HG02970 (cell line): ENCODE measurements at regions not wholly inside any gene's neighbourhood (a gene's known extent, or its start where the extent isn't known, plus 50 kb on each side); places are given as distances from the start of the nearest gene placed in this dataset.

Source experiments
- ATAC-seq: cut with Tn5 transposase; IDR thresholded peaks from one replicate; pipeline ENCODE4 v1.9.1; 2021; ENCODE audit warnings: mild to moderate bottlenecking, moderate library complexity, moderate number of reproducible peaks; ENCODE audit not compliant: unreplicated experiment, low FRiP score

DNA sequence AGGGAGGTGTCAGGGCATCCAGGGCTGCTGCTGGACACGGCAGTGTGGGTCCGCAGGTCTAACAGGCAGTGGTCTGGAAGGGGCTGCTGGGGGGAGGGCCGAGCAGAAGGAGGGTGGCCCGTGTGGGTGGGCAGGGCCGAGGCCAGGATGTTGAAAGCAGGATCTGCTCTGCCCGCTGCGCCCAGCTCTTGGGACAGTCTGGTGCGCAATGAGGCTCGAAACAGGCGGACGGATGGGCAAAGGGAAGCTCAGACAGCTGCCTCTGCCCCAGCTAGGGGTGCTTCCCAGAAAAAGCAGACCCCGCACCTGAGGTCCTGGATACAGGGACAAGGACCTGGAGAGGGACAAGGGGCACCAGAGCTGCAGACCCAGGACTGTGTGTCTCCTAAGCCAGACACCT, 121.3 kb downstream of the FAM53A start:
- ATAC-seq, result no peak

- no peak for ATAC-seq
These were observed 121.7 kb downstream of the FAM53A start for GRCh38 chr4:1562371-1562770.

- no peak for ATAC-seq
These were observed 122.7 kb downstream of the FAM53A start for GRCh38 chr4:1561286-1561990.

DNA sequence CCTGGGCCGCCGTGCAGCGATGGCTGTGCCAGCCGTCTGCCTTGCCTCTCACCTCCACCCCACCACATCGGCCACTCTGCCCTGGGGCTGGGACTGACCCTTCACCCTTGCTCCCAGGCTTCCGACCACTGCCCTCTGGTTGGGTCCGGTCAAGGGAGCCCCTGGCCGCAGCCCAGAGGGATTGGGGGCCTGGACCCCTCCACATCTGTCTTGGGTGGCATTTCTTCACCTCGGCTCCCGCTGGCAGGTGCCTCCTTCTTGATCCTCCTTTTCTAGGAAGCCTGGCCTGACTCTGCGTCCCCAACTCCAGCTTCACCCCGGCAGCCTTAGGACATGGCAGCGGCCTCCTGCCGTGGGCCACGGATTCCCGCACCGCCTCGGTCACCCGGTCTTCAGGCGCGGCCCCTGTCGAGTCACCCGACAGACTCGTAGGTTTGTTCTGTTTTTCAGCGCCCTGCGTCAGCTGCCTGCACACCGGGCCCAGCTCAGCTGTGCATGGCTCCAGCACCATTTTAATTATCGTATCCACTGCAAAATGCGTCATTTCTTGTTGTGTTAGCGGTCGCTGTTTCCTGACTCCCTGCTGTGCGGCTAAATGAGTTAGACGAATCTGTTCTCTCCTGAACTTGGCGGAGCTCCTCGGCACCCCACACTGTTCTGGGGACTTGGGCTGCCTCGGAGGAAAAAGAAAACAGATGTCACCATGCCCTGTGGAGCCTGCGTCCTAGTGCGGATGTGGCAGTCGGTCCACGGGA, 124.0 kb downstream of the FAM53A start:
- no peak for ATAC-seq

DNA sequence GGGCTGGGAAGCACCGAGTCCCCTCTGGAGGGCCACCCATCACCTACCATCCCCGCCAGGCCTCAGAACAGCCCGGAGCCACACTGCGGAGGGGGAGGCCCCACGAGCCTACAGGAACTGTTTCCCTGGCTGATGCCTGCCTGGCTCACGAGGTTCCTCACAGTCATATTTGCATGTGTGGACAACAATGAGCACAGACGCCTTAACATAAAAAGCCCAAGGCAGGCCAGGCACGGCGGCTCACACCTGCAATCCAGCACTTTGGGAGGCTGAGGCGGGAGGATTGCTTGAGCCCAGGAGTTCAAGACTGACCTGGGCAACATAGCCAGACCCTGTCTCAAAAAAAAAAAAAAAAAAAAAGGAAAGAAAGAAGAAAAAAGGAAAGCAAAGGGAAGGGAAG, 125.9 kb downstream of the FAM53A start:
- no peak for ATAC-seq

DNA sequence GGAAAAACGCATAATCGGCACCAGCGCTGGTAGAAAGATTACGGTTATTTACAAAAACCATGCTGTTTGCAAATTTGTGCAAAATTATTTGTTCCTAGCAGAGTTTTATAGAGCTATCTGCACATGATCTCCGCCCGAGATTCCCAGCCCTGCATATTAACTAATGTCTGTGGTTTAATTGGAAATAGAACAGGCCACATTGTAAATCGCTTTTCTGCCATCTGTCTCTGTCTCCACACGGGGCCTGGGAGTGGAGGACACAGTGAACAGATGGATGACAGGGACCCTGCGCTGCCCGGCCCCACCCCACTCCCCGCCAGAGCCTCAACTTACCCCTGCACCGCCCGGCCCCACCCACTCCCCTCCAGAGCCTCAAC, 126.9 kb downstream of the FAM53A start:
- ATAC-seq, result no peak

- ATAC-seq, result no peak
These were observed 127.4 kb downstream of the FAM53A start for GRCh38 chr4:1556541-1557220.

- ATAC-seq, result no peak
These were observed 129.2 kb downstream of the FAM53A start for GRCh38 chr4:1554876-1555265.

- ATAC-seq, result no peak
These were observed 129.8 kb downstream of the FAM53A start for GRCh38 chr4:1554246-1554875.

DNA sequence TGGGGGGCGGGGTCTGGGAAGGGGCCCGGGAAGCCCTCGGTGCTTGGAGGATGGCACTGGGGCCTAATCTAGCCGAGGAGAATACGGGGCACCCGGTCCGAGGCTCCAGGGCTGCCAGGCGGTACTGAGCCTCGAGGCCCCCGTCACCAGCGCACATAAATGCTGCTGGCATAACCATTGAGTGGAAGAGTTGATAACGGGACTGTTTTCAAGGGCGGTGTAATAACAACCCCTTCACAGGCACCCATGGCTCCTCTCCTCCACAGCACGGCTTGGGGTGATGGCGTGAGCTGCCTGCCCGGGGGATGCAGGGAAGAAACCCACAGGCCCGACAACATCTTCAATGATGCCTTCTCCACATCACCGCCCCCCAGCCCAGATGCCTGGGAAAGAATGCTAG, 130.7 kb downstream of the FAM53A start:
- no peak for ATAC-seq

DNA sequence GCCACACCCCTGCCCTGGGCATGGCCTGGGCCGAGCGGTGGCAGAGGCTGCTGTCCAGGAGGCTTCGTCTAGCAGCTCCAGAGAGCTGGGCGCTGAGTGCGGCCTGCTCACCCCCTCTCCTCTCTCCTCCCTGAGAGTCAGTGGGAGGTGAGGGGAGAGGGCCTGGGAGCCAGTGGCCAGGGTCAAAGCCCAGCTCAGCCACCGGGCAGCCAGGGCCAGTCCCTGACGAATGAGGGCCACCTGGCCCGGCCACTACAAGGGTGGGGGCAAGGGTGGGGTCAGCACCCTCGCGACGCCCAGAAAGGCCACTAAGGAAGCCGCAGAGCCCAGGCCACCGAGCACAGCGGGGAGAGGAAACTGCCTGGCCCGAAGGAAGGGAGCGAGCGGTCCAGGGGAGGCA, 131.7 kb downstream of the FAM53A start:
- no peak for ATAC-seq

- no peak for ATAC-seq
These were observed 132.9 kb downstream of the FAM53A start for GRCh38 chr4:1551211-1551610.

- ATAC-seq, result no peak
These were observed 133.7 kb downstream of the FAM53A start for GRCh38 chr4:1550122-1551070.

- ATAC-seq, result no peak
These were observed 134.5 kb downstream of the FAM53A start for GRCh38 chr4:1549638-1550035.

DNA sequence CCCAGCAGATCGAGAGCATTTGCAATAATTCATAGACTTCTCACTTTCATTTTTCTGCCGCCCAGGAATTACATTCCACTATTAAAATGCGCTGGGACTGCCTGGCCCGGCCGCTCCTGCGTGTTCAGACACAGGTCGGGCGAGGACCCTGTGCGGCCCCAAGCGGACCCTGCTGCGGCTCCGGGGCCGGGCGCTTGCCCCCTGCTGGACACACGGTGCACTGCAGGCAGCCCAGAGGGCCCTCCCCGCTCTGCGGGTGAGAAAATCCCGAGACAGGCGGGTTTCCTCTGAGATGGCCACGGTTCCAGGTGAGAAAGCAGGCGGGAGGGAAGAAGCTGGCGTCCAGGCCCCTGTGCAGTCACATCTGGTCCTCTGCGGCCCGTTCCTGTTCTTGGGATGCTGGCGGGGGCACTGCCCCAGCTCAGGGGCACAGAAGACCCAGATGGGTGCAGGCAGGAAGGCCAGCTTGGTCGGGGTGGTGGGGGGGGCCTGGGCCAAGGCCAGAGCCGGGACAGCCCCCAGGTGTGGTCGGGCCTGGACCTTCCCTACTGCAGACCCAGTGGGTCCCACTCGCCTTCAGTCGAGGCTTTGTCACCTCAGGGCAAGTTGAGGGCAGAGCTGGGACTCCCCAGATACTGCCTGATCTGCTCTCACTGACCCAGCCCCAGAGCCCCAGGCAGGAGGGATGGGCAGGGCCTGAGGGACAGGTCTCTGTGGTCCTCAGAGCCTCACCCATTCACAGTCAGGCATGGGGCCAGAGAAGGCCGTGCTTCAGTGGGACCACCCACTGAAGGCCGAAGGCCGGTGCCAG, 135.1 kb downstream of the FAM53A start:
- peak; percentile 69 for ATAC-seq

DNA sequence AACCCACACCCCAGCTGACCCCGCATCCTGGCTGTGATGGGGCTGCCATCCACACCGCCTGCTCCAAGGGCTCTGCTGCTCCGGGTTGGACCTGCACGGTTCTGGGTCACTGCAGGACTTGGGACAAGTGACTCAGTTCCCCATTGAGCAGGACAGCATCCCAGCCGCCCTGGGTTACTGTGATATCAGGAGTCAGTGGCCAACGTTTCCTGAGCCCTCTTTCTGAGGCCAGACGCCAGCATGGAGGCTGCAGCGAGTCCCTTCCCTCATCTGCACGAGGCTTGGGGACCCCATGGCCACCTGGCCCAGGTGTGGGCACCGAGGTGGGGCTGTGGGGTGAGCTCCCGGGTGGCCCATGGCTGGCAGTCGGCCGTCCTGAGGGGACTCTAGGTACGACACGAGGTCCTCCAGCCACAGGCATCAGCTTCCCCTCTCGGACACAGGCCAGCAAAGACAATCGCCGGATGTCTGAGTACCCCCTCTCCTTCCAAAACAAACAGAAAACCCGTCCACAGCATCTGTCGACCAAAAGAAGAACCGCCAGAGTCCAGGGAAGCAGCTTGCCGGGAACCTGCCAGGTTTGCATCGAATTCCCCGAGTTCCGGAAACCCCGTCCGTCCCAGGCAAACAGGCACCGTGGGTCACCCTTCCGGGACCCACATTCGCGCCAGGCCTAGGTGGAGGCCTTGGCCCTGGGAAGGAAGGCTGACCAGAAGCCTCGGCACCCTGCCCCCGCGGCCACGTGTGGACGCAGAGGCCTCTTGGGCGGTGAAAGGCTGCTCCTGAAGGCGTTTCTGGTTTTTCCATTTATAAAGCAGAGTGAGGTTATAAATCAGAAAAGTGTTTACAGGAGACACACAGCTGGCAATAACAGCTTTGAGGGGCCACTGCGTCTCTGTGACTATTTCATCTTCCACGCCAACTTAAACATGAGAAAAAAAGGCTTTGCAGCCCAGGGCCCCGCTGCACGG, 136.0 kb downstream of the FAM53A start:
- no peak for ATAC-seq

- no peak for ATAC-seq
These were observed 136.8 kb downstream of the FAM53A start for GRCh38 chr4:1547131-1547855.
